AG09319 (cell line): ENCODE measurements at regions not wholly inside any gene's neighbourhood (a gene's known extent, or its start where the extent isn't known, plus 50 kb on each side); places are given as distances from the start of the nearest gene placed in this dataset.
"Not testable (repeated sequence)": the region's sequence is repeated elsewhere in the genome, so short reads cannot be mapped to it uniquely, and the experiment has no call there.

Source experiments
- DNase-seq: peaks from one replicate; pipeline ENCODE4 v3.0.0-alpha.2; 2010; ENCODE audit warnings: low read depth; ENCODE audit errors: extremely low read depth
- CTCF ChIP-seq: IDR thresholded peaks from 2 replicates; pipeline ENCODE4 v1.5.1; 2011; ENCODE audit warnings: low read depth, mild to moderate bottlenecking, inconsistent platforms, low read length, moderate library complexity

- no peak for DNase-seq
- TF ChIP-seq CTCF = no peak
These were observed 614.9 kb downstream of the SLC16A7 start for GRCh38 chr12:60210756-60211155.

- no peak for DNase-seq
- TF ChIP-seq CTCF = no peak
These were observed 615.4 kb downstream of the SLC16A7 start for GRCh38 chr12:60211244-60211643.

GRCh38 chr12:60212159-60213000 is 616.6 kb downstream of the SLC16A7 start:
- TF ChIP-seq CTCF = no peak
- DNase-seq = no peak

GRCh38 chr12:60213272-60213671 is 617.4 kb downstream of the SLC16A7 start:
- not testable (repeated sequence) for DNase-seq

- DNase-seq = no peak
- TF ChIP-seq CTCF = no peak
These were observed 620.4 kb downstream of the SLC16A7 start for GRCh38 chr12:60216226-60216625.

- no peak for TF ChIP-seq CTCF
These were observed 627.4 kb downstream of the SLC16A7 start for GRCh38 chr12:60223242-60223641.

GRCh38 chr12:60225216-60226000 is 629.6 kb downstream of the SLC16A7 start:
- no peak for DNase-seq

More at GRCh38 chr12:60223242-60223641, 627.4 kb downstream of the SLC16A7 start:
- no peak for DNase-seq

More at GRCh38 chr12:60225216-60226000, 629.6 kb downstream of the SLC16A7 start:
- no peak for TF ChIP-seq CTCF
